GM12875 (cell line): ENCODE measurements at regions not wholly inside any gene's neighbourhood (a gene's known extent, or its start where the extent isn't known, plus 50 kb on each side); places are given as distances from the start of the nearest gene placed in this dataset.

Experiments
- H3K4me3 ChIP-seq: one replicate; pipeline ENCODE4 v1.5.1; 2011; ENCODE audit warnings: low read depth, low read length, control low read depth
- TF ChIP-seq, protein P1 (sequence below): IDR thresholded peaks from 2 replicates; pipeline ENCODE4 v1.5.1; 2011; ENCODE audit warnings: low read depth, mild to moderate bottlenecking, control low read depth, inconsistent platforms, low read length, moderate library complexity, borderline replicate concordance; ENCODE audit not compliant: insufficient read depth

DNA sequence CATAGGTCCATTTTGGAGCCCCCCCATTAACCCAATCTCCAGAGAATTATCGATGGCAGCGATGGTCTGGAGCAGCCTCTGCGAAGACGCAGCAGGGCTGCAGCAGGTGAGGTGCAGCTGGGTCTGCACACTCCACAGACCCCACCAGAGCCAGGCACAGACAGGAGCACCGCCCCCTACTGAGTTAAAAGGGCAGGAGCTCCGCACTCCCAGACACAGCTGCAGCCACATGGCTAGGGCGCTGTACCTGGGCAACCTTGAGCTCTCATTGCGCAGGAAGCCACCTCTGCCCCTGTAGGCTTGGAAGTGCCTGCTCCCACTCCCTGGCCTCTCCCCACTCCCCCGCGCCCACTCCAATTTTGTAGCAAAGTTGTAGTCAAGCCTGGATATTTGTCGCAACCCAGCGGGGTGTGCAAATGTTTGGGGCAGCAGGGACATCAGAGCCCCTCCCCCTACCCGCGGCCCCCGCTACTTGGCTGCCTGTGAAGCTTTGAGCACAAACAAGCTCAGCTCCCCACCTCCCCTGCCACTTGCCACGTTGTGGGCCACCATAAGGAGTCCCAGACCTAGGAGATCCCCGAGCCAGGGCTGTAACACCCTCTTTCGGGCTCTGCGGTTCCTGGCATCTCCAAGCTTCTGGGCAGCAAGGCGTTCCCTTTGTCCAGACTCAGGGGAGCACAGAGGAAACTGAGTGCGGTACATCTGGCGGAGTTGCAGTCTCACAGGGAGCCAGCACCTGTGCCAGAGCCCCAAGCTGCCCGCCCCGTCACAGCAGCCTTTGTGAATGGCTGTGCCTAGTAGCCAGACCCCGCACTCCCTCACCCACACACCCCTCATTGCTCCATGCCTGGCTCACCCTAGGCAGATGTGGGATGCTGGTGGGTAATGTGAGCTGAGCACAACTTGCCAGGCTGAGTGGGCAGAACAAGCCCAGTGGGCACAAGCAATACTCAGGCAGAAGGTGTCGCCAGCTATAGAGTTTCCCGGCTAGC is 949.7 kb upstream of the SLITRK1 start:
- no peak overlapping the region for H3K4me3 ChIP-seq
- TF ChIP-seq, protein P1, sequence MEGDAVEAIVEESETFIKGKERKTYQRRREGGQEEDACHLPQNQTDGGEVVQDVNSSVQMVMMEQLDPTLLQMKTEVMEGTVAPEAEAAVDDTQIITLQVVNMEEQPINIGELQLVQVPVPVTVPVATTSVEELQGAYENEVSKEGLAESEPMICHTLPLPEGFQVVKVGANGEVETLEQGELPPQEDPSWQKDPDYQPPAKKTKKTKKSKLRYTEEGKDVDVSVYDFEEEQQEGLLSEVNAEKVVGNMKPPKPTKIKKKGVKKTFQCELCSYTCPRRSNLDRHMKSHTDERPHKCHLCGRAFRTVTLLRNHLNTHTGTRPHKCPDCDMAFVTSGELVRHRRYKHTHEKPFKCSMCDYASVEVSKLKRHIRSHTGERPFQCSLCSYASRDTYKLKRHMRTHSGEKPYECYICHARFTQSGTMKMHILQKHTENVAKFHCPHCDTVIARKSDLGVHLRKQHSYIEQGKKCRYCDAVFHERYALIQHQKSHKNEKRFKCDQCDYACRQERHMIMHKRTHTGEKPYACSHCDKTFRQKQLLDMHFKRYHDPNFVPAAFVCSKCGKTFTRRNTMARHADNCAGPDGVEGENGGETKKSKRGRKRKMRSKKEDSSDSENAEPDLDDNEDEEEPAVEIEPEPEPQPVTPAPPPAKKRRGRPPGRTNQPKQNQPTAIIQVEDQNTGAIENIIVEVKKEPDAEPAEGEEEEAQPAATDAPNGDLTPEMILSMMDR: no peak

DNA sequence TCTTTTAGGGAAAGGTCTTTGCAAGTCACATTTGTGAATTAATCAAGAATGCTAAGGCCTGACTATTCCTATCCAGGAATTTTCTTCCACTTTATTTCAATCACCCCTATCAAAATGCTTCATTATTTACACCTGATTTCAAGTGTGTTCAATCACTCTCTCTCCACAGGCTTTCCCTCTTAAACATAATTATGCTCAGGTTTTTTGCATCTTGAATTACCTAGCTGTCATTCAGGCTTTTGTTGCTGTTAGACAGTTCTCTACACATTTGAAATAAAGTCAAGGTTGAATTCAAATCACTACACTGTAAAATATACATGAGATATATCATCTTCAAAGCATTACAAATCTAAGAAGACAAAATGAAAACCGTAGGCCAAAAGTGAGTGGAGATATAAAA is 941.3 kb upstream of the SLITRK1 start:
- TF ChIP-seq, protein P1: no peak
- no peak overlapping the region for H3K4me3 ChIP-seq

DNA sequence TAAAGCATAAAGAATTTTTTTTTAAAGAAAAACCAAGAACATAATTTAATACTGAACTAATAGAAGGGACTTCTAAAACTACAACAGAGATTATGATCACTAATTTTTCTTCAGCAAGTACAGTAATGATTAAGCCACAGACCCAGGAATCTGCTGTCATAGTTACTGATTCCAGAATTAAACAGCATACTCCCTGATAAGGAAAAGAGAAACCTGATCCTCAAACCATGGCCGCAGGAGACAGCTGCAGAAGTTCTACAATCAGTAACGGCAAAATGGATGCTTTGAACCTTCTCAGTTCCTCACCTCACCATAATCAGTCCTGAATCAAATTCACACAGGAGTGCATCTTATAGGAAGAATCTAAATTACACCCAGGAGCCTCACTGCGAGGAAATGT is 939.0 kb upstream of the SLITRK1 start:
- TF ChIP-seq, protein P1: no peak
- no peak overlapping the region for H3K4me3 ChIP-seq

DNA sequence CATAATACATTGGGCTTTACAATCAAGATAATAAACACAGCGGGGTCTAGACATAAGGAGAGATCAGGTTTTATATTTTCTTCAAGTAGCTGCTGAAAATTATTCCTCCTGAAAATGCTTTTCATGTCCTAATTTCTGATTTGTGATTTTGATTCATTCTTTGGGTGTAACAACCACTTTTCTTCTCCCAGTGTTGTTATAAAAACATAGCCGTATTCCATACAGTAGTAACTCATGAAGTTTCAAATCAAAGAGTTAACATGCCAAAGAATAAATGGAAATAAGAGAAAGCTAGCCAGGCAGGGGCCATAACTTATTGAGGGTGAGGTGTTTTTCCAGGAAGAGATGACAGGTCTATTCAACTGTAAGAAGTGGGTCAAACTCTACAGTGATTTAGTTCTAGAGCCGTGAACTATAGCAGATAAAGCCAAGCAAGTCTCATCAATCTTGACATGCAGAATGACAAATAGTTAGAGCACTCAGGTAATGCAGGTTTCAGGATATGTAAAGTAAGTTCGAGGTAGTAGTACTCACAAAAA is 934.4 kb upstream of the SLITRK1 start:
- TF ChIP-seq, protein P1: no peak
- no peak overlapping the region for H3K4me3 ChIP-seq

DNA sequence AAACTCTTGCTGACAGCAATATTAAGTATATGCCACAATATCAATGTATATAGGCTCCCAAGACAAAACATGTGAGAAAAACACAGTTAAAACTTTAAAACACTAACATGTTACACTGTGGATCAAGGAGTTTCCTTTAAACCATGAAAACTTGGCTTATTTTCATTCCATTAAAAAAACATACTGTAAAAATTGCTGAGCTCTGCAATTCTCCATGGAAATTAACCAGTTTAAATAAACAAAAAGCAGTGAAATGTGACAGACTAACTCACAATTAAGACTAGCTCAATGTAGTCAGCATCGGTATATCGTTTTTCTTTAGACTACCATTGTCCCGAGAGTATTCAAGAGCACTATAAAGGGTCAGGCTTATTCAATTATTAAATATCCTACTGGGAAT is 930.5 kb upstream of the SLITRK1 start:
- no peak overlapping the region for H3K4me3 ChIP-seq
- TF ChIP-seq, protein P1: no peak

DNA sequence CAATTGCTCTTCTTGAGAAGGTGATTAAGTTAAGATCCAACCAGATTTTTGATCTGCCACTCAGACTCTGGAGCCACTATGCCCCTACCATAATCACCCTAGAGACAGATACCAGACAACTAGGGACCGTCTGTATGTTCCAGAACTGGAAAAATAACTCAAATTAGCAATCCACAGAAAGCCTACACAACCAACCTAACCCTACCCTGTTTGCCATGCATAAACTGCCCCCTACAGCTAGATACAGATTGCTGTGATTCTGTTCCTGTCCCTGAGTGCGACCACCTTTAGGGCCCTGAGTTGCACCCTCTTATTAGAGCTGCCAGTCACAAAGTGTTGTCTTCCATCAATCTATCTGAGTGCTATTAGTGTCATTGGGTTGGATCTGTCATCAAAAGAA is 929.8 kb upstream of the SLITRK1 start:
- H3K4me3 ChIP-seq: no peak overlapping the region
- TF ChIP-seq, protein P1: no peak

DNA sequence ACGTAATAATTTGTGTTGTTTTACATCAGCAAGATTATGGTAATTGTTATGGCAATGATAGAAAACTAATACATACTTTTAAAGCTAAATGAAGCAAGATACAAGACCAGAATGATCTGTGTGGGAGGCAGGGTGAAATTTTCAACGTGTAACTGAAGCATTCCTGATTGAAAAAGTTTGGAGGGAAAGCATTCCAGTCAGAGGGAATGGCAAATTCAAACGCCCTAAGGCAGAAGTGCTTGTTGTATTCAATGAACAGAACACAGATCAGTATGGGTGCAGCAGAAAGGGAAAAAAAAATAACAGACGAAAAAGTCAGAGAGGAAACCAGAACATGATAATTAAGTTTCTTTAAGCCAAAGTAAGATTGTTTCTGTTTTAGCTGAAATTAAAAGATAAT is 928.5 kb upstream of the SLITRK1 start:
- TF ChIP-seq, protein P1: no peak
- no peak overlapping the region for H3K4me3 ChIP-seq
